GM23248 (cell line): ENCODE measurements at regions not wholly inside any gene's neighbourhood (a gene's known extent, or its start where the extent isn't known, plus 50 kb on each side); places are given as distances from the start of the nearest gene placed in this dataset.

Experiments used
- EZH2 ChIP-seq: fragments of 200-600 bp; sonication (generic); IDR thresholded peaks from 2 replicates; pipeline ENCODE4 v1.6.1; 2018; ENCODE audit warnings: antibody characterized with exemption, mild to moderate bottlenecking; ENCODE audit not compliant: insufficient read depth, poor library complexity, severe bottlenecking
- EZH2phosphoT487 ChIP-seq: fragments of 200-600 bp; sonication (generic); IDR thresholded peaks from 2 replicates; pipeline ENCODE4 v1.6.1; 2018; ENCODE audit warnings: antibody characterized with exemption, moderate library complexity, mild to moderate bottlenecking, low read depth; ENCODE audit not compliant: insufficient read depth

DNA sequence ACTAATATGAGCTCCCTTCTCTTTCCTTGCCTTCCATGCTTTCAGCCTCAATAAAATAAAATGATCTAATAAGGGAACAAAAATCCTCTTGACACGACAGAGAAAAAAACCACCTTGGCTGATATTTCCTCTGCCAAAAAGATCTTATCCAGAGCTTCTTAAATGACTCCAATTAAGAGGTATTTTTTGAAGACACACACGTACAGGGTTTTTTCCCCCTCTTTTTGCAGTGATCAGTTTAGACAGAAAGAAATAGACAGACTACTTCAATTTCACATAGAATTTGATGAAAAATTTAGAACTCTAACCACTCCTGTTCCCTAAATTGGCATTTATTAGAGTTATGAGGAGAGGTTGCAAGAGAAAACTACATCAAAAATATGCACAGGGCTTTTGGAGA lies 217.2 kb upstream of the CDH11 start:
- TF ChIP-seq EZH2 (no peak), EZH2phosphoT487 (no peak)
